ENCODE measurements at regions not wholly inside any gene's neighbourhood (a gene's known extent, or its start where the extent isn't known, plus 50 kb on each side); places are given as distances from the start of the nearest gene placed in this dataset.

DNA sequence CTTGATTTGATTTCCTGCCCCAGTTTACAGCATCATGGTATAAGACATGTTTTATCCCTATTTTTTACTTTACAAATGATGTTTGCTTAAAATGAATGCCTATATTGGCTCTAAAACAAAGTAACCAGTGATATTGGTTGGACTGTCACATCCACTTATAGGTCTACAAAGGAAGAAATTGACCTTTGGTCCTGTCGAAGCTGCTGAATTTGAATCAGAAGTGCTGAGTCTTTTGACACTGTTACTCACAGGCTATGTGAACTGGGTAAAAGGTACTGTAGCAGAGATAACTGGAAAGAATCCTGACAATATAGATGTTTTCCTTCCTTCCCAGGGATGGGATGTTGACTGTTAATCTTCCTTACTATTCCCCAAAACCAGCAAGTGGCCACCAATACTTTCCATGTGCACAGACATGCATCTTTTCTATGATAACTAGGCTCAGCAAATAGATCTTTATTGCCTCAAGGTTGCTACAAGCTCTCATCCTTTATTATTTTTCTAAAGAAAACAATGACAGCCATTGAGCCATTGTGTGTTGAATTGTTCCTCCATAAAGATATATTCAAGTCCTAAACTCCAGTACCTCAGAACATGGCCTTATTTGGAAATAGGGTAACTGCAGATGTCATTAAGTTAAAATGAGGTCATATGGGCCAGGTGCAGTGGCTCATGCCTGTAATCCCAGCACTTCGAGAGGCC lies 175.9 kb upstream of the NR5A2 start:
- Histone ChIP-seq H3K27ac (replicated peaks) (no peak overlapping the region), H3K4me3 (replicated peaks; ENCODE audit: insufficient read depth, low read length) (no peak overlapping the region), H3K27me3 (ENCODE audit: insufficient read depth, poor library complexity, severe bottlenecking) (no peaks in the 10 kb centered on the region)
- no peak for DNase-seq (ENCODE audit: low read depth in 1 of 2, low spot score in 1 of 2)
- TF ChIP-seq, protein P1, sequence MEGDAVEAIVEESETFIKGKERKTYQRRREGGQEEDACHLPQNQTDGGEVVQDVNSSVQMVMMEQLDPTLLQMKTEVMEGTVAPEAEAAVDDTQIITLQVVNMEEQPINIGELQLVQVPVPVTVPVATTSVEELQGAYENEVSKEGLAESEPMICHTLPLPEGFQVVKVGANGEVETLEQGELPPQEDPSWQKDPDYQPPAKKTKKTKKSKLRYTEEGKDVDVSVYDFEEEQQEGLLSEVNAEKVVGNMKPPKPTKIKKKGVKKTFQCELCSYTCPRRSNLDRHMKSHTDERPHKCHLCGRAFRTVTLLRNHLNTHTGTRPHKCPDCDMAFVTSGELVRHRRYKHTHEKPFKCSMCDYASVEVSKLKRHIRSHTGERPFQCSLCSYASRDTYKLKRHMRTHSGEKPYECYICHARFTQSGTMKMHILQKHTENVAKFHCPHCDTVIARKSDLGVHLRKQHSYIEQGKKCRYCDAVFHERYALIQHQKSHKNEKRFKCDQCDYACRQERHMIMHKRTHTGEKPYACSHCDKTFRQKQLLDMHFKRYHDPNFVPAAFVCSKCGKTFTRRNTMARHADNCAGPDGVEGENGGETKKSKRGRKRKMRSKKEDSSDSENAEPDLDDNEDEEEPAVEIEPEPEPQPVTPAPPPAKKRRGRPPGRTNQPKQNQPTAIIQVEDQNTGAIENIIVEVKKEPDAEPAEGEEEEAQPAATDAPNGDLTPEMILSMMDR (IDR thresholded peaks at IDR 0.05; ENCODE audit: insufficient read depth, low read length), result no peak
- TF ChIP-seq SPI1 (IDR thresholded peaks at IDR 0.05; ENCODE audit: borderline replicate concordance, low read depth), result no peak

GRCh38 chr1:199854686-199855321 lies 172.7 kb upstream of the NR5A2 start:
- H3K27ac ChIP-seq (replicated peaks), result no peak overlapping the region
- no peak for TF ChIP-seq GABPA (IDR thresholded peaks at IDR 0.05; ENCODE audit: low read depth)
- no peak for TF ChIP-seq SPI1 (IDR thresholded peaks at IDR 0.05; ENCODE audit: borderline replicate concordance, low read depth)
- TF ChIP-seq, protein P1 (IDR thresholded peaks at IDR 0.05; ENCODE audit: insufficient read depth, low read length), result no peak
- no peak for TF ChIP-seq POLR2AphosphoS5 (IDR thresholded peaks at IDR 0.05; ENCODE audit: low read depth)
- no peak for TF ChIP-seq REST (IDR thresholded peaks at IDR 0.05; ENCODE audit: insufficient replicate concordance, low read depth)
- no peak overlapping the region for H3K4me3 ChIP-seq (replicated peaks; ENCODE audit: insufficient read depth, low read length)
- DNase-seq (ENCODE audit: low read depth in 1 of 2, low spot score in 1 of 2), result no peak
- no peaks in the 10 kb centered on the region for H3K27me3 ChIP-seq (ENCODE audit: insufficient read depth, poor library complexity, severe bottlenecking)

DNA sequence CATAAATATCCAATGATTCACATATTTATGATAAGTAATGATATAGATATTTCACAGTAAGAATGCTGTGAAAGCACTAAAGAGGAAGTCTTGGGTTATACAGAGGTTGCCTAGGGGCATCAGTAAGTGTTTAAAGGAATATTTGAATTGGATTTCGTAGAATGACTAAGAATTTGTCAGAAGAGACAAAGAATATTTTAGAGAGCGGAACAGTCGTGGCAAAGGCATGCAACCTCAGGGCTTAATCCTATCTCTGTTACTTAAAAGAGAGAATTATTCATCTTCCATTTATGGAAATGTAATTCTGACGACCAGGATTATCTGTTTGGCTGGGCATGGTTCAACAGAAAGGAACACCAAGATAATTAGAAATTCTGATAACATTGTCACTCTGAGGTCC lies 171.9 kb upstream of the NR5A2 start:
- H3K4me3 ChIP-seq (replicated peaks; ENCODE audit: insufficient read depth, low read length), result no peak overlapping the region
- TF ChIP-seq SPI1 (IDR thresholded peaks at IDR 0.05; ENCODE audit: borderline replicate concordance, low read depth) (peak; percentile 21; the same call in 1 of the 2 replicates), GABPA (IDR thresholded peaks at IDR 0.05; ENCODE audit: low read depth) (no peak)
- no peak for DNase-seq (ENCODE audit: low read depth in 1 of 2, low spot score in 1 of 2)
- no peaks in the 10 kb centered on the region for H3K27me3 ChIP-seq (ENCODE audit: insufficient read depth, poor library complexity, severe bottlenecking)
- H3K27ac ChIP-seq (replicated peaks), result no peak overlapping the region

DNA sequence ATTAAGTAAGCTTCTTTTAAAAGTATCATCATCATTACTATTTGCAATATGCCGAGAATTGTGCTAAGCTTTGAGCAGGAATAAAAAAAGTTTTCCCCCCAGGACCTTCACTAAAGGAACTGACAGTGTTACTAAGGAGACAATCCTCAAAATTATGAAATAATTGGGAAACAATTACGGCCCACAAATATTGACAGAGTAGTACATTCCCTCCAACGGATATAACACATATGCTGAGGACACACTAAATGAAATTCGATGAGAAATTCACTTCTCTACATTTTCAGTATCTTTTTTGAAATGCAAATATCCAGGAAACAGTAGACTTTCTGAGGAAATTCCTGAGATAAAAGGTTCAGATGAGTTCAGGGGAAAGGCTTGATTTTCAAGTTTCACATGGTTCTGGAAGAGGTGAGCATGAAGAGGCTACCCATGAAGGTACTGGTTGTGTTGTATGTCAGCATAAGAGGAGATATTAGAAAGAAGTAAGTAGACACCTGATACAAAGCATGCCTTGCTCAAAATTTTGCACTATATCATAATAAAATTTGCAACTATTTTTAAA lies 171.2 kb upstream of the NR5A2 start:
- Histone ChIP-seq H3K4me3 (replicated peaks; ENCODE audit: insufficient read depth, low read length) (no peak overlapping the region), H3K27ac (replicated peaks) (no peak overlapping the region; the same call in 1 of the 2 replicates), H3K27me3 (ENCODE audit: insufficient read depth, poor library complexity, severe bottlenecking) (no peaks in the 10 kb centered on the region)
- TF ChIP-seq REST (IDR thresholded peaks at IDR 0.05; ENCODE audit: insufficient replicate concordance, low read depth) (no peak), GABPA (IDR thresholded peaks at IDR 0.05; ENCODE audit: low read depth) (no peak), SPI1 (IDR thresholded peaks at IDR 0.05; ENCODE audit: borderline replicate concordance, low read depth) (no peak), POLR2AphosphoS5 (IDR thresholded peaks at IDR 0.05; ENCODE audit: low read depth) (no peak)
- TF ChIP-seq, protein P1 (IDR thresholded peaks at IDR 0.05; ENCODE audit: insufficient read depth, low read length), result no peak
- no peak for DNase-seq (ENCODE audit: low read depth in 1 of 2, low spot score in 1 of 2)

Data from HL-60 (cell line).